BE2C (cell line): ENCODE measurements at regions not wholly inside any gene's neighbourhood (a gene's known extent, or its start where the extent isn't known, plus 50 kb on each side); places are given as distances from the start of the nearest gene placed in this dataset.

ENCODE experiments used
- DNase-seq: peaks from one replicate; pipeline ENCODE4 v3.0.0-alpha.2; 2020
- H3K27me3 ChIP-seq: fragments of 250-450 bp; sonication (Bioruptor Pico); 2 replicates; pipeline ENCODE4 v1.5.1; 2020; ENCODE audit warnings: mild to moderate bottlenecking
- H3K36me3 ChIP-seq: fragments of 250-450 bp; sonication (Bioruptor Pico); 2 replicates; pipeline ENCODE4 v1.5.1; 2020; ENCODE audit warnings: mild to moderate bottlenecking
- H3K4me1 ChIP-seq: fragments of 250-450 bp; sonication (Bioruptor Pico); 2 replicates; pipeline ENCODE4 v1.5.1; 2020
- H3K4me3 ChIP-seq: 2 replicates; pipeline ENCODE4 v1.5.1; 2011; ENCODE audit warnings: low read depth, low read length
- H3K9me3 ChIP-seq: fragments of 250-450 bp; sonication (Bioruptor Pico); 2 replicates; pipeline ENCODE4 v1.5.1; 2020
- CTCF ChIP-seq: IDR thresholded peaks from 2 replicates; pipeline ENCODE4 v1.5.1; 2012; ENCODE audit warnings: mild to moderate bottlenecking, low read depth, low read length

DNA sequence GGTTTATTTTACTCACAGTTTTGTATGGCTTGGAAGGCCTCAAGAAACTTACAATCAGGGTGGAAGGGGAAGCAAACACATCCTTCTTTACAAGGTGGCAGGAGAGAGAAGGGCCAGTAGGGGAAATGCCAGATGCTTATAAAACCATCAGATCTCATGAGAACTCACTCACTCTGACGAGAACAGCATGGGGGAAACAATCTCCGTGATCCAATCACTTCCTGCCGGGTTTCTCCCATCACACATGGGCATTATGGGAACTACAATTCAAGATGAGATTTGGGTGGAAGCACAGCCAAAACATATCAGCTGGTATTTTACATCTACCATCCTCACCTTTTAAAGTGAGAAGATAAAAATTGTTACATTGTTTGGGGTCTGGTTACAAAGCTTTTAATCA, 427.9 kb upstream of the CDH7 start:
- no peak for DNase-seq
- no peaks in the 10 kb centered on the region for H3K4me1 ChIP-seq
- H3K36me3 ChIP-seq, result no peaks in the 10 kb centered on the region
- no peaks in the 10 kb centered on the region for H3K27me3 ChIP-seq
- no peak overlapping the region for H3K4me3 ChIP-seq
- no peak for TF ChIP-seq CTCF
- no peaks in the 10 kb centered on the region for H3K9me3 ChIP-seq

GRCh38 chr18:65298422-65298821, 452.4 kb upstream of the CDH7 start:
- Histone ChIP-seq H3K9me3 (no peaks in the 10 kb centered on the region), H3K36me3 (no peaks in the 10 kb centered on the region), H3K27me3 (no peaks in the 10 kb centered on the region), H3K4me3 (no peak overlapping the region), H3K4me1 (no peaks in the 10 kb centered on the region)
- no peak for TF ChIP-seq CTCF
- no peak for DNase-seq

- H3K9me3 ChIP-seq, result no peaks in the 10 kb centered on the region
- H3K36me3 ChIP-seq, result no peaks in the 10 kb centered on the region
- no peak overlapping the region for H3K4me3 ChIP-seq
- no peak for TF ChIP-seq CTCF
- H3K27me3 ChIP-seq, result no peaks in the 10 kb centered on the region
- H3K4me1 ChIP-seq, result no peaks in the 10 kb centered on the region
- no peak for DNase-seq
Observed at GRCh38 chr18:65288908-65289307, 461.9 kb upstream of the CDH7 start.

- no peak for TF ChIP-seq CTCF
- Histone ChIP-seq H3K36me3 (no peaks in the 10 kb centered on the region), H3K4me3 (no peak overlapping the region), H3K9me3 (no peaks in the 10 kb centered on the region), H3K27me3 (no peaks in the 10 kb centered on the region), H3K4me1 (no peaks in the 10 kb centered on the region)
- no peak for DNase-seq
Observed at GRCh38 chr18:65287652-65288051, 463.2 kb upstream of the CDH7 start.

- DNase-seq, result no peak
- no peaks in the 10 kb centered on the region for H3K36me3 ChIP-seq
- H3K9me3 ChIP-seq, result no peaks in the 10 kb centered on the region
- TF ChIP-seq CTCF, result no peak
- no peaks in the 10 kb centered on the region for H3K27me3 ChIP-seq
- no peaks in the 10 kb centered on the region for H3K4me1 ChIP-seq
- H3K4me3 ChIP-seq, result no peak overlapping the region
Observed at GRCh38 chr18:65282096-65282495, 468.7 kb upstream of the CDH7 start.

DNA sequence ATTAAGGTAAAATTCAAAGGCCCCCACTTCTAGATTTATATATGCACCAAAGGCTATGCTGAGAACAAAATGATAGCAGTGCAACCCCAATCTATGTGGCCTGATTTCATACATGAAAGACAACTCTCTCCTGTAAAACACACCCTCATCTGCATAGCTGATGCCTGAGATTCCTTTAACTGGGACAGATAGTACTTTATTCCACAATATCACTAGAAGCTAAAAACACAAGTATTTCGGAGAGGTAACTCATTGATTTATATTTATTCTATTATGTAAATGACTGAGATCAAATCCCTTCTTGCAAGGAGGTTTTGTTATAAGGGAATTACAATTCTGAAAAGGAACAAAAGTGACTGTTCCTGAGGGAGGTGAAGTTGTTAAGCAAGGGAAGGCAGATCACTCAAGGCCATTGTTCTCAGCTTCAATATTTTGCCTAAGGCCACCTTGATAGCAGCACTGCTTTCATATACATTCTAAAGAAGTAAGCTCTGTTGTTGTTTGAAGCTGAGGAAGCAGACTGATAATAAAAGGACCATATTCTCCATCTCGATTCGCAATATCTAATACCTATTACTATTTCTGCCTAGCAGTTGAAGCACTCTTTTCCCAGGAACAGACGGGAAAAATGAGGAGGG, 471.0 kb upstream of the CDH7 start:
- H3K27me3 ChIP-seq, result no peaks in the 10 kb centered on the region
- H3K9me3 ChIP-seq, result no peaks in the 10 kb centered on the region
- TF ChIP-seq CTCF, result no peak
- no peak for DNase-seq
- H3K36me3 ChIP-seq, result no peaks in the 10 kb centered on the region
- no peaks in the 10 kb centered on the region for H3K4me1 ChIP-seq
- no peak overlapping the region for H3K4me3 ChIP-seq
